ENCODE measurements at regions not wholly inside any gene's neighbourhood (a gene's known extent, or its start where the extent isn't known, plus 50 kb on each side); places are given as distances from the start of the nearest gene placed in this dataset.

DNA sequence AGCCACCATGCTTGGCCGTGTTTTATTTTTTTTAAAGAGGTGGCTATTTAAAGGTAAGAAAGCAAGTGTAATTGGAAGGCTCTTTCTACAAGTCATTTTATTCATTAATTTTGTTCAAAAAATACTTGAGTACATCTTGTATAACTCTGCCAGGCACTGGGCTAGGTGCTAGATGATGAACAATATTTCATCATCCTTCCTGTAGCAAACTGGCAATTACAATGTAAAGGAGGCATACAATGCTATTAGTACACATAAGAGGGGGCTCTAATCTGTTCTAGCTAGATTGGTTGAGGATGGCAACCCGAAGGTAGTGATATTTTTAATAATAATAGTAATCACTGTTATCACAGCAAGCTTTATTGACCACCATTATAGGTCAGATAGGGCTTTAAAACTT, 215.5 kb upstream of the KLF14 start:
- TF ChIP-seq, protein P1, sequence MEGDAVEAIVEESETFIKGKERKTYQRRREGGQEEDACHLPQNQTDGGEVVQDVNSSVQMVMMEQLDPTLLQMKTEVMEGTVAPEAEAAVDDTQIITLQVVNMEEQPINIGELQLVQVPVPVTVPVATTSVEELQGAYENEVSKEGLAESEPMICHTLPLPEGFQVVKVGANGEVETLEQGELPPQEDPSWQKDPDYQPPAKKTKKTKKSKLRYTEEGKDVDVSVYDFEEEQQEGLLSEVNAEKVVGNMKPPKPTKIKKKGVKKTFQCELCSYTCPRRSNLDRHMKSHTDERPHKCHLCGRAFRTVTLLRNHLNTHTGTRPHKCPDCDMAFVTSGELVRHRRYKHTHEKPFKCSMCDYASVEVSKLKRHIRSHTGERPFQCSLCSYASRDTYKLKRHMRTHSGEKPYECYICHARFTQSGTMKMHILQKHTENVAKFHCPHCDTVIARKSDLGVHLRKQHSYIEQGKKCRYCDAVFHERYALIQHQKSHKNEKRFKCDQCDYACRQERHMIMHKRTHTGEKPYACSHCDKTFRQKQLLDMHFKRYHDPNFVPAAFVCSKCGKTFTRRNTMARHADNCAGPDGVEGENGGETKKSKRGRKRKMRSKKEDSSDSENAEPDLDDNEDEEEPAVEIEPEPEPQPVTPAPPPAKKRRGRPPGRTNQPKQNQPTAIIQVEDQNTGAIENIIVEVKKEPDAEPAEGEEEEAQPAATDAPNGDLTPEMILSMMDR (conservative IDR thresholded peaks at IDR 0.05 in 1 of 2, IDR thresholded peaks at IDR 0.05 in 1 of 2; ENCODE audit: low read depth in 1 of 2, low read length in 2 of 2): no peak
- no peak for TF ChIP-seq EZH2 (IDR thresholded peaks at IDR 0.05; ENCODE audit: low read length, missing control alignments)
